SHP77 treated with DMSO at 0.1 percent for 48 hours (cell line): ENCODE measurements at regions not wholly inside any gene's neighbourhood (a gene's known extent, or its start where the extent isn't known, plus 50 kb on each side); places are given as distances from the start of the nearest gene placed in this dataset.
"Not testable (repeated sequence)": the region's sequence is repeated elsewhere in the genome, so short reads cannot be mapped to it uniquely, and the experiment has no call there.

Experiments used
- DNase-seq: peaks from one replicate; lab custom pipeline; 2025; lab: John Stamatoyannopoulos, UW

DNA sequence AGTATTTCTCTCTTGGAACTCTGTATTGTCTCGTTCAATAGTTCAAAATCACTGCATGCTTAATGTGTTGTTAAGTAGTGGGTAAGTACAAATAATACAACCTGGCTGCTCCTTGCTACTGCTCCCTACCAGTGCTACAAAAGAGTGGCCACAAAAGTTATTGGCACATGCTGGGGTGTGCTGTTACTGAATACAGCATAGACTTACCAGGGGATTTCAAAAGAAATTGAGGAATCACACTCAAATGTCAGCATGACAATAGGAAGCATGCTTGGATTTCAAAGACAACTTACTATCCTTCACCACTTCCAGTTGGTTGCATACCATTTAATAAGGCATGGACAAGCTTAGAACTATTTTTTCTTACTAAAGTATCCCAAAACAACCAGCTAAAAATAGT, 1041.3 kb upstream of the SPRY2 start:
- no peak for DNase-seq

DNA sequence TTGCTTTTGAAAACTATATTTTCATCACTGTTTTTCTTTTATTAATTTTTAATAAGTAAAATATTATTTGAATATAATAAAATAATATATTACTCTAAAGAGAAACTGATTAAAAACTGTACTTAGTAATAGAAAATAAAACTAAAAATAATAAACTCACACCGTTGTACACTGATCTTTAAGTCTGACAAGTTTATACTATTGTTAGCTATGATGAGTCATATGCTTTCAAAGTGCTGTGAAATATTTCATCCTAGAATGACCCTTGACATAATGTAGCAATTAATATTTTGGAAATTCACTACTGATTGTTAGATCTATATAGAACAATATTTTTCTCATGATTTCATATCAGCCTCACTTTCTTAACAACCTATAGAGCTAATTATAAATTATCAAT, 1040.6 kb upstream of the SPRY2 start:
- no peak for DNase-seq

DNA sequence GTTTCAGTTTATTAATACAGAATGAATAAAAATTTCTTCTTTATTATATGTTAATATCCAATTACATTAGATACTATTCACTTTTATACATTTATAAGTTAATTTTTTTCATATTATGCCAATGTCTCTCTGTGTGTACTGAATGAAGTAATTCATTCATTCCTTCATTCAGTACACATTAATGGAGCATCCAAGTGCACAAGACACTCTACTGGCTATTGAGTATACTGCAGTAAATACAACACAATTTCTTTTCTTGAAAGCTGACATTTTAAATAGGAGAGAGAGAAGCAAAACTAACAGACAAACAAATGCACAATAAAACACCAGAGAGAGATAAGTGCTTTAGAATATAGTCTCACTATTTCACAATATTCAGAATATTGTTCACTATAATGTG, 1038.3 kb upstream of the SPRY2 start:
- DNase-seq, result no peak

DNA sequence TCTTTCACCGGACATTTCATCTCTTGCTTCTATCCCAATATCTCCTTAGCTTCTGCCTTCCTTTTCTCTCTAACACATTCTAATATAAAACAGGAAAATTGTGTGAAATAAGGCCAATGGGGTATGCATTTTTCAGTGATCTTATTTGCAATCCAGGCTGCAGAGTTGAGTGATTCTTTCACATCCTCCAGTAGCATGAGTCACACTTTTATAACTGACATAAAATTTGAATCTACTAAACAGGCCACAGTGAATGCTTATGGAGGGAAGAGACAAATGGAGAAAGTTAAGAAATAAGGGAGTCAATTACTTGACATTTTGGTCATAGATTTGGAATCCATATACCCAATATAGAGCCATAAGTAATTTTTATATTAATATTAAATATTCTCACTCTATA, 1037.0 kb upstream of the SPRY2 start:
- DNase-seq, result no peak

DNA sequence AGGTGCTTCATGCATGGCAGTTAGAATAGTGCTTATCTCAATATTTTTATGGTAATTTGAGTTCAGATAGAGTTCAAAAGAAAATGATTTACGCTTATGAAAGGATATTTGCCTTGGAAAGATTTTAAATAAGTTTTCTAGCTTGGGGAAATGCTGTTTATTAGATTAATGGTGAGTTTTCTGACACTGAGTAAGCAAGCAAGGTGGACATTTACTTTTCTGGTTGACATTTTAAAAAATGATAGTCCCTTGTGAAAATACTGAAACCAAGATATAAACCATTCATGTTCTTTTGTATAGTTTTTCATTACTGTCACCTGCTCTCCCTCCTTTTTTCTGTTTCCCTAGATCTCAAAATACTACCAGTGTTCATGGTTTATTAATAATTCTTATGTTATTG, 1034.8 kb upstream of the SPRY2 start:
- no peak for DNase-seq

DNA sequence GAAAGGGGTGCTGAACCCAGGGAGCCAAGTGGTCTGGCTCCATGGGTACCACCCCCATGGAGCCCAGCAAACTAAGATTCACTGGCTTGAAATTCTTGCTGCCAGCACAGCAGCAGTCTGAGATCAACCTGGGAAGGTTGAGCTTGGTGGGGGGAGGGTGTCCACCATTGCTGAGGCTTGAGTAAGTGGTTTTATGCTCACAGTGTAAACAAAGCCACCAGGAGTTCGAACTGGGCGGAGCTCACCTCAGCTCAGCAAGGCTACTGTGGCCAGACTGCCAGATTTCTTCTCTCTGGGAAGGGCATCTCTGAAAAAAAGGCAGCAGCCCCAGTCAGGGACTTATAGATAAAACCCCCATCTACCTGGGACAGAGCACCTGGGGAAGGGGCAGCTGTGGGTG, 1021.8 kb upstream of the SPRY2 start:
- peak; percentile 29 for DNase-seq

DNA sequence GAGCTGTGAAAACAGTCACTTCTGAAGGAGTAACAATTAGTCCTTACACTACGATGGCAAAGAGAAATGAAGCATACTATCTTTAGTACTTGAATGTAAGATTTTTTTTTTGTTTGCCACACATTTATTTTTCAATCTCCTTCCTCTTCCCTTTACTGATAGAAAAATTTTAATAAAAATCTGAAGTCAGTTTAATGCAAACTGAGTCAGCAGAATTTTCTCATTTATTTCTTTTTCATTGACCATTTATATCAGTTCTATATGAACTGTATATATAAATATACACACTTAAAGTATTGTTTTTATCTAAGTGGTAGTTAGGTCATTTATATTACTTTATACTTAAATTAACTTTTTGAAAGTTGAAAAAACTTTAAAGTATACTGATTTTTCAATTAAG, 1009.1 kb upstream of the SPRY2 start:
- no peak for DNase-seq

DNA sequence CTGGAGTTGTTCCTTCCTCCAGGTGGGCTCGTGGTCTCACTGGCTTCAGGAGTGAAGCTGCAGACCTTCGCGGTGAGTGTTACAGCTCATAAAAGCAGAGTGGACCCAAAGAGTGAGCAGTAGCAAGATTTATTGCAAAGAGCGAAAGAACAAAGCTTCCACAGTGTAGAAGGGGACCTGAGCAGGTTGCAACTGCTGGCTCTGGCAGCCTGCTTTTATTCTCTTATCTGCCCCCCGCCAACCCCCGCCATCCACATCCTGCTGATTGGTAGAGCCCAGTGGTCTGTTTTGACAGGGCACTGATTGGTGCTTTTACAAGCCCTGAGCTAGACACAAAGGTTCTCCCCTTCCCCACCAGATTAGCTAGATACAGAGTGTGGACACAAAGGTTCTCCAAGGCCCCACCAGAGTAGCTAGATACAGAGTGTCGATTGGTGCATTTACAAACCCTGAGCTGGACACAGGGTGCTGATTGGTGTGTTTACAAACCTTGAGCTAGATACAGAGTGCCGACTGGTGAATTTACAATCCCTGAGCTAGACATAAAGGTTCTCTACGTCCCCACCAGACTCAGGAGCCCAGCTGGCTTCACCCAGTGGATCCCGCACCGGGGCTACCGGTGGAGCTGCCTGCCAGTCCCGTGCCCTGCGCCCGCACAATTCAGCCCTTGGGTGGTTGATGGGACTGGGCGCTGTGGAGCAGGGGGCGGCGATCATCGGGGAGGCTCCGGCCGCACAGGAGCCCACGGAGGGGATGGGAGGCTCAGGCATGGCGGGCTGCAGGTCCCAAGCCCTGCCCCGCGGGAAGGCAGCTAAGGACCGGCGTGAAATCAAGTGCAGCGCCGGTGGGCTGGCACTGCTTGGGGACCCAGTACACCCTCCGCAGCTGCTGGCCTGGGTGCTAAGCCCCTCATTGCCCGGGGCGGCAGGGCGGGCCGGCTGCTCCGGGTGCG, 999.5 kb upstream of the SPRY2 start:
- not testable (repeated sequence) for DNase-seq

DNA sequence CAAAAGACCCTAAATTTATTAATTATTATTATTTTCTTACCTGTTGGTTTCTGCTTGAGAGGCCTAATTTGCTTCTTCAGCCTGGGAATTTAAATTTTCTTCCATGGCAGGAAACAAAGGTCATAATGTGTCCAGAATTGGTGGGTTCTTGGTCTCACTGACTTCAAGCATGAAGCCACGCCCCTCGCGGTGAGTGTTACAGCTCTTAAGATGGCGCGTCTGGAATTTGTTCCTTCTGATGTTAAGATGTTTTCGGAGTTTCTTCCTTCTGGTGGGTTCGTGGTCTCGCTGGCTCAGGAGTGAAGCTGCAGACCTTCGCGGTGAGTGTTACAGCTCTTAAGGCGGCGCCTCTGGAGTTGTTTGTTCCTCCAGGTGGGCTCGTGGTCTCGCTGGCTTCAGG, 998.7 kb upstream of the SPRY2 start:
- not testable (repeated sequence) for DNase-seq

DNA sequence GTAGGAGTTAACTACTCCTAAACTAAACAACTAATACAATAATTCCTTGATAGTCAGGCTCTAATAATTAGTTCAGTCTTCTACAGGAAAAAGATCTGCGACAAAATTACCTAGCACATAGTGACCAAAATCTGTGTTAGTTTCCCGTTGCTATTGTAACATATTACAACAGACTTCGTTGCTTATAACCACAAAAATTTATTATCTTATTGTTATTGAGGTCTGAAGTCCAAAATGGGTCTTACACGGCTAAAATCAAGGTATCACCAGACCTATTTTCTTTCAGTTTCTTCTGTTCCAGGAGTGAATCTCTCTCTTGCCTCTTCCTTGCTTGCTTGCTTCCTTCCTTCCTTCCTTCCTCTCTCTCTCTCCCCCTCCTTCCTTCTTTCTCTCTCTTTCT, 993.6 kb upstream of the SPRY2 start:
- DNase-seq, result no peak

DNA sequence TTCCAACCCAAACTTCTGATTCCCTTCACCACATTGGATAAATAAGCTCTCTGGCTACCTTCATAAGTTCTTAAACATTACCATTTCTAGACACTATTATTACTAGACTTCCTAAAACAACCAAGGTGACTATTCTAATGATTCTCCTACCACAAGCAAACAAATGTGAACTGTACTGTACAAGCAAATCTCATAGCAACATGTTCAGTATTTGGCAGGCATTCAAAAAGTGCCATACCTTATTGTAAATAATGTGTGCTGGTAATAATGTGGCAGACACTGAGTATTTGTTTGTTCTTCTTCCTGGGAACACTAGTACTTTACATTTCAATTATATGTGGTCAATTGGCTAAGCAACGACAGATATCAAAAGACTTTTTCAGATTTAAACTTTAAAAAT, 986.0 kb upstream of the SPRY2 start:
- no peak for DNase-seq

DNA sequence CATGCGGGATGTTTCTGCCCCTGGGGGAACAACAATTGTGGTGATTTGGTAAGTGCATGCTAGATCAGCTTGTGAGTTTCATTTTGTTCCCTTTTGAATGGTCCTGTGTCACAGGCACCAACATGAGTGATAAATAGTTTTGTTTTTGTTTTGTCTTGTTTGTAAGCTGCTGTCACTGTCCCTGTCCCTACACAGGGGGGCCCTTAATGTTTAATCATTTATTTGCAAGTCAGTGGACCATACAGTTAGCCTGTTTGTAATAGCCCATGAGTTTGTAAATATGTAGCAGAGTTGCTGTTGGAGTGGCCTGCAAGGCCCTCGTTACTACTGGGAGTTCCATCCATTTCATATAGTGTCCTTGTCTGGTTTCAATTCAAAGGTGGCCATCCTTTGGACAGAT, 979.6 kb upstream of the SPRY2 start:
- DNase-seq, result no peak

DNA sequence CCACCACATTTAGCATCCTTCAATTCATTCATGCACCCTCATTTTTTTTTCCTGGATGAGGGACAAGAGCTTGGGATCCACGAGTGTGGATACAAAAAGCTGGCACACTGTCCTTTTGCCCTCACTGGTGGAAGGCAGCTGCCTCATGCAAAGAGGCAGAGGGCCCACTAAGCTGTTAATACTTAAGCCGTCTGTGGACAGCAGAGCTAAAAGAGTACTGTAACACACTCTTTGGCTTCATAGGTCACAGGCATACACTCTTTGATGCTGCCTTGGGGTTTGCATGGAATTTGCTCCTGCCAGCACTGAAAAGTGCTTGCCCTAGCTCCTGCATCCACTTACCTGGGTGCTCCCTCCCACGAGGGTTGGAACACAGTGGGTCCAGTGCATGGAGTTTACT, 978.4 kb upstream of the SPRY2 start:
- no peak for DNase-seq

DNA sequence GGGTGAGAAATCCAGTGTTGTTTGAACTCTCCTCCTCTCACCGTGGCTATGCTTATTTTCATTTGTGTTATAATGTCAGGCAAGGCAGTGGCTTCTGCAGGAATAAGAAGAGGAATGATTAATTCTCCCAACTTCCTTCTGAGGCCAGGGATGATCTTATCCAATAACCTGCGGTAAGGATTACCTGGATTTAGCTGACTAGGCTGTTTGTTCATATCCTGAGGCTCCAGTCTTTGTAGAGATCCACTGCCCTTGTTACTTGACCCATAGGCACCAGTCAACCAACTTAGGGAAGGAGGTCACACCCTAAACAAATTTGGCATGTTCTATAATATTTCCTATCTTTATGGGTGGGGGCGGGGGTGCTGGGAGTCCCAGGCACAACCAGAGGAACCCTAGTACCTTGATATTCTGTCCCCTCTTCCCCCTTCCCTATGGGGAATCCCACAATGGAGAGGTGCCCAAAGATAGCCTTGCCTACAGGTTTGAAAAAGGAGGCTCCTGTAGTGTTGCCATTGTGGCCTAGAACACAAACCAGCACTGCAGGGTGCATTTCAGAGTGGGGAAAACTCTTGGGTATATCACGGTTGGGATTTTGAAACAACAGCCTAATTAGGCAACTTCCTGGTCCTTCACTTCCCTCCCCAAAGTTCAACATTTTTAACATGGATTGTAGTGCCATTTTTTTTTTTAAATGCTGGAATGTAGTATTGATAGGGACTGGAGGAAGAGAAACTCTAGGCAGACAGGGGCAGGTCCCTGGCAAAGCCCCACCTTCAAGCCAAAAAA, 977.5 kb upstream of the SPRY2 start:
- no peak for DNase-seq

DNA sequence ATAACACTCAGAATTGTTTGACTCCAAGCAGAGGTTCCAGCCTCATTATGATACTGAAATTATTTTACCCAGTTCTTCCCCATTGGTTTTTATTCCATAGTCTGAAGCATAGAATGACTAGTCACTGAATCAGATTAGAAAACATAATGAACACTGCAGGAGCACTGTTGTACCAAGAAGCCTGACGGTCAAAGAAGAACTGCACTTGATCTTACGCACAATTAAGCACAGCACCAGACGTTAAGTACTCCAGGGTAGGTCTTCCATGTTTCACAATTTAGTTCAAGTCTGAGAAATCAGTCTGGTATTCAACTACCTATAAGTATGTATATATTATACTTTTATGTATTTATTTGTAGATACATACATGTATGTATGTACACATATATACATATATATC, 973.5 kb upstream of the SPRY2 start:
- DNase-seq, result no peak

DNA sequence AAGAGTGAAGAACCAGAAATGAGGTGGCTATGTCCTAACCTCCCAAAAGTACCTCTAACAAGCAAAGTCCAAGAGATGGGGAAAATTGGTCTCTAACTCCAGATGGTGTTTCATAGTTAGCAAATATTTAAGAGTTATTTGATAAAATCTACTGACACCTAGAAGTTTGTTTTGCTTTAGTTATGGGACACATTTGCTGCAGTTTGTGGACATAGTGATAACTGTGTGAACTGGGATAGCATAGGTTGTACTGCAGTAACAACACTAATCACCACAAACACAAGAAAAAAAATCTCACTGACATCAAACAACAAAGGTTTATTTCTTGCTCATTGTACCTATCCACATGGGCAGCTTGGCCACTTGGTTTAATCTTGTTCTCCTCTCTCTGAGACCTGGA, 965.0 kb upstream of the SPRY2 start:
- DNase-seq, result no peak

DNA sequence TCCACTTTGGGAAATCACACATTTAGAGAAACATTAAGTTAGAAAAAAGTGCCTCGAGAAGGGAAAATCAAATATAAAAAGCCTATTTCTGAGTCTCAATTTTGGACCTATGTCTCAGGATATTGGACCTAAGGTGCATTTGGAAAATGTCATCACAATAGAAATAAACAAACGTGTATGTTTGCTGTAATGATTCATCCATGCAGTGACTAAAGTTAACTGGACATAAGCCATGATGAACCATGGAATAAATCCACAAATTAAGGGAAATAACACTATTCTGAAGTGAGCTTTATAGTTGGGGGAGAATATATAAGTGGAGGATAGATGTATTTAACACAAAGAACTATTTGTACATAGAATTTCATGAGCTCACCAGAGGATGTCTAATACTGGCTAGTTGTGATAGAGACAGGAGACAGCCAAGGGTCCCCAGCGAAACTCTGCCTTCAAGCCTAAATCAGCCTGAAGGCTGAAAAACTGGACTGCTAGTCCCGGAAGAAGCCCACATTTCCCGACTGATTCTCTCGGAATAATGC, 963.3 kb upstream of the SPRY2 start:
- DNase-seq, result no peak

DNA sequence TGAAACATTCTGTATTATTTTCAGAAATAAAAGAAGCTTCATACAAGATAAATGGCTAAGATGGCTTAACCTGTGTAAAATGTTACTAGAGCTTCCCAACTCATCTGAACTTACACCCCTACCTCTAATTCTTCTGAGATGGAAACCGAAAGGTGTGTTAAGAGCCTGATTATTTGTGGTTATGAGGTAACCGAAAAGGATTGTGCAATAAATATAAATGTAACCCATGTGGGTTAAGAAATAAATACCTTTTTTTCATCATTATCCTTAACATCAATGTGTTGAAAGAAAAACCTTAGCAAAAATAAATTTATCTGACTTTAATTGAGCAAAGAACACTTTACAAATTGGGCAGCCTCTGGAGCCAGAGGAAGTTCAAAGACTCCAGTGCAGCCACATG, 961.8 kb upstream of the SPRY2 start:
- DNase-seq, result no peak

DNA sequence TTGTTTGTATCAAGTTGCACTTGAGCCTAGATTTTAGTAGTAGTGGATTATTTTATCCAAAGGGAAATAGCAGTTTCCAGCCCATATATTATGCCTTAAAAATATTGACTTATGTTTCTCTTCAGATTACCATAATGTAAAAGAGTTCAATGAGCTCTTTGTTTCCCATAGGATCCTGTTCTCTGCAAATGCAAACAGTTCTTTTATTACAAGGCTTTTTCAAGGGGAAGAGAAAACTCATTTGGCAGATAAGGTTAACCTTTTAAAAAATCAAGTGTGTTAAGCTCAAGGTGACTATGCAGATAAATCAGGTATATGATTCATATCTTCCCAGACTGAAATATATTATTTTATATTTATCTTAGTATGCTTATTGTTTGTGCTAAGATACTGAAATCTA, 961.2 kb upstream of the SPRY2 start:
- DNase-seq, result no peak

DNA sequence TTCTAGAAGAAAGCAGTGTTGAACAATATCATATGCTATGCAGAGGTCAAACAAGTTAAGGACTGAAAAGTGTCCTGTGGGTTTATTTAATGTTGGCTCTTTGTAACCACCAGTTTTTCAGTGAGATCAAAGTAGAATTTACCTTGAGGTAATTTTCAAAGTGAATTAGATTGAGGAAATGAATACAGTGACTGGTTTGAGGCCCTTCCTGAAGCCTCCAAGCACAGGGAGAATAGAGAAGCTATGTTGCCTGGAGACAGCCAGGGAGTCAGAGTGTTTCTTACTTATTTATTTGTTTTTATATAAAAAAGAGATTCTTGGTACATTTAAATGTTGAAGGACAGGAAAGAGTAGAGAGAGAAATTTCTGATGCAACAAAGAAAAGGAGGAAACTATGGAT, 954.3 kb upstream of the SPRY2 start:
- no peak for DNase-seq

DNA sequence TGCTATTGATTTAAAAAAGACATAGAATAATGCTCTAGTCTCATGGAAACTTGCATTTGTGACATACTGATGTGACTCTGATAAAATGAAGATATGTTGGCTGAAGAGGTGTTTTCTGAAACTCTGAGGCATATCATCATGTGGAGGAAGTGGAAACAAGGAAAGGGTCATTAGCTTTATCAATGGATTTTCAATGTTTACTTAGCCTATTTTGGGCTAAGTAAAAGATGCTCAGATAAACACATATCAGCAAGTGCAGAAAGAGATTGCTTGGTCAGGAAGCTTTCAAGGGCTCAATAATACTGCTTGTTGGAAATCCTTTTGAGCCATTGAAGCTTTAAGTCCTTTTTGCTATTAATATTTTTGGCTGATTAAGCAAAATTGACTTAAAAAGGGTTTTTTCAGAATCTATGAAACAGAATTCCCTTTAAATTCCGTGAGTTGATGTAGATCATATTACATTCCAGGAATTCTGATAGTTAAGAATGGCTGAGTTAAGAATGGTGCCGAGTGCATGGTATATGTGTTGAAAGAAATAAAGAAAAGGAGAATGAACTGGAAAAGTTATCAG, 952.8 kb upstream of the SPRY2 start:
- DNase-seq, result no peak

DNA sequence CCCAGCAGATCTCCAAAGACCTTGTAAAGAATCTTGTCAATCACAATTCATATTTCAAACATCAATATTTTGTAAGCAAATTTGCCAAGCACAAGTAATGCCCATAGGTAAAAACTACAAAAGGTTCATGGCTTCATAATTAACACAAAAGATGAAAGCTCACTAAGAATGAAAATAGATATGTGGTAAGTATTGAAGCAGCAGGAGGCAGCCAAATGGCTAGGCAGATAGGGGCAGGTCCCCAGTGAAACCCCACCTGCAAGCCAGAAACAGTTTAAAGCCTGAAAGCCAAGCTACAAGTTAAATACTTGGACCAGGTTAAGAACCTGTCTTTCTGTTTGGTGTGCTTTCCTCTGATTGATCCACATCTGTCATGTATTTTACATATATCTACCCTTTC, 942.6 kb upstream of the SPRY2 start:
- DNase-seq, result no peak

DNA sequence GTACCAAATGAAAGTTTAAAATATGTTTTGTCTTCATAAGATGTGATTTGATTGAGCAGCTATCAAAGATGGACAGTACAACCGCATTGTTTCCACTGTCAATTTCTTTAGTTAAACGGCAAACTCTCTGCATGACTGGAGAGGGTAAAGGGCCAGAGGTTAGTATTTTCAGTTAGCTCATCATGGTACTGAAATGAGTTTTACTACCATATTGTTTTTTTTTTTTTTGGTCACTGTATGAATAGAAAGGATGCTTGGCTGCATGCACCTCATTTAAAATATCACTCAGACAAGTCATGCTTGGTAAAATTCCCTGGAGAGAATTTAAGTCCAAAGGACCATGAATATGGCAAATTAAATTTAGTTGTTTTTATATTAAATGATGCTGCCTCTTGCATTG, 942.1 kb upstream of the SPRY2 start:
- DNase-seq, result no peak
